ENCODE measurements at regions not wholly inside any gene's neighbourhood (a gene's known extent, or its start where the extent isn't known, plus 50 kb on each side); places are given as distances from the start of the nearest gene placed in this dataset.

- TF ChIP-seq CTCF (conservative IDR thresholded peaks at IDR 0.05; ENCODE audit: low read length), result no peak
- TF ChIP-seq EZH2phosphoT487 (IDR thresholded peaks at IDR 0.05; ENCODE audit: borderline replicate concordance, low read depth, low read length), result no peak
Observed at GRCh38 chr3:176879710-176880109, 317.6 kb downstream of the TBL1XR1 start.
